Stomach (tissue), 4 donors: ENCODE measurements at regions not wholly inside any gene's neighbourhood (a gene's known extent, or its start where the extent isn't known, plus 50 kb on each side); places are given as distances from the start of the nearest gene placed in this dataset.

Experiments
- CTCF ChIP-seq, 7 experiments: fragments of 450-650 bp in 4 of 7; fragments of 200-600 bp in 3 of 7; sonication (generic) in 3 of 7; IDR thresholded peaks; one replicate each; pipeline ENCODE4 v1.5.1; 2016 to 2019; ENCODE audit warnings: antibody characterized with exemption in 7 of 7, control low read depth in 2 of 7, mild to moderate bottlenecking in 1 of 7
- POLR2A ChIP-seq, 4 donors: fragments of 450-650 bp; IDR thresholded peaks; one replicate each; pipeline ENCODE4 v1.6.1; 2016; ENCODE audit warnings: antibody characterized with exemption in 4 of 4, control low read depth in 2 of 4, mild to moderate bottlenecking in 1 of 4, moderate library complexity in 1 of 4

- no peak for TF ChIP-seq POLR2A (IDR thresholded peaks at IDR 0.05)
- TF ChIP-seq CTCF (IDR thresholded peaks at IDR 0.05): no peak
Measured at GRCh38 chr1:174105086-174105485, 54.2 kb upstream of the RABGAP1L start.
